GM19397 (cell line): ENCODE measurements at regions not wholly inside any gene's neighbourhood (a gene's known extent, or its start where the extent isn't known, plus 50 kb on each side); places are given as distances from the start of the nearest gene placed in this dataset.
"Not testable (repeated sequence)": the region's sequence is repeated elsewhere in the genome, so short reads cannot be mapped to it uniquely, and the experiment has no call there.

Source experiments
- ATAC-seq: cut with Tn5 transposase; IDR thresholded peaks from one replicate; pipeline ENCODE4 v1.9.1; 2021; ENCODE audit warnings: mild to moderate bottlenecking, moderate library complexity; ENCODE audit not compliant: unreplicated experiment

DNA sequence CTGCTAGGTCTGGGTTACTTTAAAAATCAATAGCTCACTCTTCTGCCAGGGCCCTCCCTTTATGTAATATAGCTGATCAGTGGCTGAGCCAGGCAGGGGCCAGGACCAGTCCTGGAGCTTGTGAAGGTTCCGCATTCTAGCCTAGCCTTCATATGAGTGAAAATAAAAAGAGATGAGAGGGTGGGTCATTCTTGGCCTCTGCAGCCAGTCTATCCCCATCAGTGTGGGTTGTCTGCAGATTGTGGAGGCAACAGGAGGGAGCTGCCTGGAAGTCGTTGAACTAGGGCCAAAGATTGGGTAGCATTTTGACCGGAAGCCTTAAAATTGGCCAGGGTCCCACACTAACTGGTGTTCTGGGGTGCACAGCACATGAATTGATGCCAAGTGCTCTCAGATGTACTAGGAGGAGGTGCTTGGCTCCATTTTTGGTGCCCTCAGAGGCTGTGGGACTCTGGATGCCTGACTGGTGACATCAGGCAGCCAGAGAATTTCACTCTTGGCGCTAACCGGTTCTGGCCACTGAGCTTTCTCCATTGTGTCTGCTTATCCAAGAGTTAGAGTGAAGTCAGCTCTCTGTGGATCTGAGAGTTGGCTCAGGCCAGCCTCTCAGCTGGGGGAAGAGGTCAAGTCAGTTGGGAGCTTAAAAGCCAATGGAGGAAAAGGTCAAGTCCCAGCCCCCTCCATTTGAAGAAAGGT lies 66.5 kb upstream of the IKBKE start:
- ATAC-seq = not testable (repeated sequence)

DNA sequence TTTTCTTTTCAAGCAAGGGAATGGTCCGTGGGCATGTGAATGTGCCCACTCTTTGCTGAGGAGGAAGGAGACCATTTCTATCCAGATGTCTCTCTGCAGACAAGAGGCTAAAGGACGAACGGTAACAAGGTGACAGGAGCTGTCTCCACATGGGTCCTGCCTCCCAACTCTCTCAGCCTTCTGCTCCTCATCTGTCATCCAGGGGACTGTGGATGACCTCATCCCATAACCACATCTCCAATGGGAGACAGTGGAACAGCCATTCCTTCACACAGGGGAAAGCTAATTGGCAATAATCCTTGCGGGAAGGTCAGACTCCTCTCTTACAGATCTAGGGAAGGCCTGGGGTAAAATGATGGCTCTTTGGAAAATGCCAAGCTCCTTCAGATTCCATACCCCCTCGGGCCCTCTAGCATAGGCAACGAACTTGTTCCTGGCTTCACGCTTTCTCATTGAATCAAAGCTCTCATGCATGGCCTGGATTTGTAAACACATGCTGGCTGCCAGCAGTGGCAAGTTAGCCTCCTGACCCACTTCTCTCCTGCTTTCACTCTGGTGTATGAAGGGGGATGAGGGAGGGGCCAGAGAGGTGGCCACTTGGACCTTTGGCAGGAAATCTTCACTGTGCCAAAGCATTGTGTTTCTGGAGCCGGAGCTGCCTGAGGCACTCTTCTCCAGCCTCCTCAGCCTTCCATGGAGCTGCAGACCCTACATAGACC lies 65.8 kb upstream of the IKBKE start:
- ATAC-seq = not testable (repeated sequence)

GRCh38 chr1:206405282-206405681 lies 65.0 kb upstream of the IKBKE start:
- ATAC-seq = not testable (repeated sequence)

DNA sequence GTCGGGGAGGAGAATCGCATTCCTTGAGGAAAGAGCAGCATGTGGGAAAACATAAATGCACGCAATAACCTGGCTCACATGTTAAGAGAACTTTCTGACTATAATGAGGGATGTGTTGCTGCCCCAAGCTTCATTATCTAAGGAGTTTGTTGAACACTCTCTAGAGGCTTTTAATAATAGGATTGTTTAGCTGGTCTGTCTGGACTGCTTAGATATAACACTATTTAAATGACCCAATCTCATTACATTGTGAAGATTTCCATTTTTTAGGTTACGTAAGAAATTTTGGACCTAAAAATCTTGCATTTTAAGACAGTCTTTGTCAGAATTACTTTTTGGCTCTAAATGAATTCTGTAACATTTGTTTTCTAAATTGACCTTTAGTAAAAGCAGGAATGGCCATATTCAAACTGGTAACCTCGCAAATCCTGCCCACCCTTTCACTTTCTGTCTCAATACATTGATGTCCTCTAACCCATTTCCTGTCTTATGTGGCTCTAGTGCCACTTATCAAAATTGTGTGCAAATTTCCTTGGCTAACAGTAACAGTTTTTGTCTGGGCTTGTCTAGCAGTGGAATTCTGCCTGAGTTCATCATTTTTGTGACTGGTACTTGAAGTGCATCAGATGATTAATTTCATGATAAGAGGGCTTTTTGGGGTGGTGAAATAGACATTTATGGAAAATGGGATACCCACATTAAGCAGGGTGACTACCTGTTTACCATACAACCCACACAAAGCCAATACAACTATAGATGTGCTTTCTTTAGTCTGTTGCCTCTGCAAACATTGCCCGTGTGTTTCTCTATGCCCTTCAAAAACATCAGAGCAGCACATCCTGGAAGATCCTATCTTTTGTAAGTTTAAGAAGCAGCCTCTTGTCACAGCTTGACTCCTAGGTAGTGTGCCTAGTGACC lies 61.6 kb upstream of the IKBKE start:
- not testable (repeated sequence) for ATAC-seq

DNA sequence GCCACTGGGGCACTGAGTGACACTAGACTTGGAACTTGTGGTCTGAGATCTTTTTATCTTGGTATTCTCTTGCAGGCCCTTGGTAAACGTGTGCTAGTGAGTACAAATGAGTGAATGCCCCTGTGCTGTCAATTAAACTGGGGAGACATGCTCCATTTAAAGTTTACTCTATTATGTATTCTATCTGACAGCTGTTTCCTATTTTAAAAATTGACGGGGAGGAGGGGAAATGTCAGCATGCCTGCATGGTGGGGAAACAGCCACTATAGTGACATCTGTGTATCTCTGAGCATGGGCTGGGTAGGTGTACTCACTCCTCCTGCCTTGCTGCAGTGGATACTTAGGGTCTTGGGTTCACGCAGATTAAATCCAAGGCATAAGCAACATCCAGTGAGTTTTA lies 59.0 kb upstream of the IKBKE start:
- ATAC-seq = no peak

DNA sequence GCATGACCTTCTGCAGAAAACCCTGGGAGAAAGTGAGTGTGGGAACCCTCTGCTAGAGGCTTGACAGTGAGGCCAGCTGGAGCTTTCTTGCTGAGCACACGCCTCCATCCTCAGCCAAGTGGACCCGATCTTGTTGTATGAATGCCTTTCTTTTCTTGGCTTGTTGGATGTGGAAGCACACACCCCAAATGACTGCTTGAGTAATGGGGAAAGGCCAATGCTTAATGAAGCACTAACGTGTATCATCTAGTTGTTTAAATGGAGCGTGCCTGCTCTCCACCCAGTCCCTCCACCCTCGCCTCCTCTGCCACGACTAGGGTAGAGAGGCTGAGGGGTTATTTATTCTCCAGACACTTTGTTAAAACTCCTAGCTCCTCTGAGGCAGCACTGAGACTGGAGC lies 54.3 kb upstream of the IKBKE start:
- ATAC-seq = no peak

DNA sequence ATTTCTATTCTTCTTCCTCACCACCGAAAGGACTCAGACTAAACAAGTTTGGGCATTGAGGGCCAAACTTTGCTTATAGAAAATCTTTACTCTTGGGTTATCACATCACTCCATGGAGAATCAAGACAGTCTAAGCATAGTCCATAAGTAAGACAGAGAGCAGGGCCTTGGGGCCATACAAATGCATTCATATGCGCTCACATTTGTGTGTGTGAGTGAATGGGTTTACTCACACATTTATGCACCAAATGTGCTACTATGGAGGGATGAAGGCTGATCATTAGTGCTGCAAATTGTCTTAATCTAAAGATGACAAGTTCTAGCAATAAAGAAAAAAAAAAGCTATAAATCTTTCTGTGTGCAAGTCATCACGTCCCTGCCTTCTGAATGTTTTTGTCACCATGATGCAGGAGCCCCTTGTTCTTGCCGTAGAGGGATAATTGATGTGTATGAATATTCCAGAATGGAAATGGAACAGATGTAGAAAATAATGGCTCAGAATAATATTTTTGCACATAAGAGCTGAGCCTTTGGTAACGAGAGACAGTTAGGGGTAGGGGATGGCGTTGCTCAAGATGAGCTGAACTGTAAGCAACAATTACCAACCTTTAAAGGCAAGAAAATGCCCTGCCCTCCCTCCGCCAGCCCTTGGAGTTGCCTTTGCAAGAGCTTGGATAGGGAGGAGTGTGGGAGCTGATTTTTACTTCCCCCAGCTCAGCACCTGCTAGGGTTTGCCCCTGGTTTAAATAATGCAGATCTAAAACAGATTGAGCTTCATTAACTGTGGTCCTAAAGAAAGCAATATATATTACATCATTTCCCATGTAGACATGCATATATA lies 52.3 kb upstream of the IKBKE start:
- ATAC-seq = no peak

- no peak for ATAC-seq
Measured at GRCh38 chr1:206419250-206419649, 51.0 kb upstream of the IKBKE start.

GRCh38 chr1:206419783-206420182 lies 50.5 kb upstream of the IKBKE start:
- ATAC-seq = no peak

GRCh38 chr1:206420471-206420870 lies 49.8 kb upstream of the IKBKE start:
- no peak for ATAC-seq
